ENCODE measurements at regions not wholly inside any gene's neighbourhood (a gene's known extent, or its start where the extent isn't known, plus 50 kb on each side); places are given as distances from the start of the nearest gene placed in this dataset.
"Not testable (repeated sequence)": the region's sequence is repeated elsewhere in the genome, so short reads cannot be mapped to it uniquely, and the experiment has no call there.

GRCh38 chr11:123344790-123345357 is 85.2 kb upstream of the GRAMD1B start:
- Histone ChIP-seq H3K27ac (no peak overlapping the region), H3K27me3 (no peaks in the 10 kb centered on the region), H3K4me1 (no peaks in the 10 kb centered on the region), H3K9me3 (no peaks in the 10 kb centered on the region), H3K36me3 (no peaks in the 10 kb centered on the region), H3K4me3 (no peak overlapping the region)
- WGBS, 2 donors: 37 to 57% methylated on average over 2 of the region's 2 CpGs
- TF ChIP-seq POLR2AphosphoS5 (IDR thresholded peaks at IDR 0.05): no peak
- TF ChIP-seq POLR2A (IDR thresholded peaks at IDR 0.05): no peak
- TF ChIP-seq EP300 (IDR thresholded peaks at IDR 0.05): no peak
- no peak for TF ChIP-seq CTCF (IDR thresholded peaks at IDR 0.05)
- DNase-seq (no peak), ATAC-seq (ENCODE audit: low FRiP score in 2 of 2) (no peak)

GRCh38 chr11:123344188-123344587 is 85.9 kb upstream of the GRAMD1B start:
- 85 to 94% methylated on average over 2 of the region's 2 CpGs for WGBS, 2 donors
- H3K9me3 ChIP-seq; H3K4me3 ChIP-seq; H3K36me3 ChIP-seq; H3K27ac ChIP-seq; H3K4me1 ChIP-seq; DNase-seq; ATAC-seq (ENCODE audit: low FRiP score in 2 of 2); H3K27me3 ChIP-seq: not testable (repeated sequence)

GRCh38 chr11:123338997-123339752 is 90.9 kb upstream of the GRAMD1B start:
- TF ChIP-seq EP300 (IDR thresholded peaks at IDR 0.05) (no peak), POLR2AphosphoS5 (IDR thresholded peaks at IDR 0.05) (no peak), CTCF (IDR thresholded peaks at IDR 0.05) (no peak), POLR2A (IDR thresholded peaks at IDR 0.05) (no peak)
- WGBS, 2 donors: 91% methylated on average over 9 of the region's 9 CpGs
- H3K4me3 ChIP-seq: no peak overlapping the region
- no peaks in the 10 kb centered on the region for H3K36me3 ChIP-seq
- no peaks in the 10 kb centered on the region for H3K4me1 ChIP-seq
- ATAC-seq (ENCODE audit: low FRiP score in 2 of 2) (no peak), DNase-seq (no peak)
- no peaks in the 10 kb centered on the region for H3K27me3 ChIP-seq
- H3K9me3 ChIP-seq: no peaks in the 10 kb centered on the region
- no peak overlapping the region for H3K27ac ChIP-seq

GRCh38 chr11:123338266-123338800 is 91.7 kb upstream of the GRAMD1B start:
- no peaks in the 10 kb centered on the region for H3K36me3 ChIP-seq
- H3K27me3 ChIP-seq: no peaks in the 10 kb centered on the region
- H3K4me1 ChIP-seq: no peaks in the 10 kb centered on the region
- no peak overlapping the region for H3K4me3 ChIP-seq
- H3K27ac ChIP-seq: no peak overlapping the region
- no peak for DNase-seq
- no peaks in the 10 kb centered on the region for H3K9me3 ChIP-seq
- WGBS, 2 donors: 81 to 86% methylated on average over 6 of the region's 6 CpGs
- ATAC-seq (ENCODE audit: low FRiP score in 2 of 2): no peak
- TF ChIP-seq CTCF (IDR thresholded peaks at IDR 0.05): no peak
- no peak for TF ChIP-seq EP300 (IDR thresholded peaks at IDR 0.05)
- TF ChIP-seq POLR2AphosphoS5 (IDR thresholded peaks at IDR 0.05): no peak
- no peak for TF ChIP-seq POLR2A (IDR thresholded peaks at IDR 0.05)

GRCh38 chr11:123334925-123335324 is 95.1 kb upstream of the GRAMD1B start:
- no peak for ATAC-seq (ENCODE audit: low FRiP score in 2 of 2)
- DNase-seq: no peak
- no peaks in the 10 kb centered on the region for H3K4me1 ChIP-seq
- no peaks in the 10 kb centered on the region for H3K27me3 ChIP-seq
- TF ChIP-seq EP300 (IDR thresholded peaks at IDR 0.05) (no peak), CTCF (IDR thresholded peaks at IDR 0.05) (no peak), POLR2AphosphoS5 (IDR thresholded peaks at IDR 0.05) (no peak), POLR2A (IDR thresholded peaks at IDR 0.05) (no peak)
- H3K4me3 ChIP-seq: no peak overlapping the region
- no peaks in the 10 kb centered on the region for H3K36me3 ChIP-seq
- 79 to 85% methylated on average over 4 of the region's 4 CpGs for WGBS, 2 donors
- H3K27ac ChIP-seq: no peak overlapping the region
- no peaks in the 10 kb centered on the region for H3K9me3 ChIP-seq

GRCh38 chr11:123332577-123332976 is 97.5 kb upstream of the GRAMD1B start:
- 100% methylated on average over 1 of the region's 1 CpG for WGBS, 2 donors
- H3K9me3 ChIP-seq; H3K27me3 ChIP-seq; H3K27ac ChIP-seq; H3K4me3 ChIP-seq; H3K36me3 ChIP-seq; H3K4me1 ChIP-seq; ATAC-seq (ENCODE audit: low FRiP score in 2 of 2); DNase-seq: not testable (repeated sequence)

All from upper lobe of left lung (tissue), 6 donors.